ENCODE measurements at regions not wholly inside any gene's neighbourhood (a gene's known extent, or its start where the extent isn't known, plus 50 kb on each side); places are given as distances from the start of the nearest gene placed in this dataset.

- no peak for TF ChIP-seq CTCF (IDR thresholded peaks at IDR 0.05)
- TF ChIP-seq POLR2A (IDR thresholded peaks at IDR 0.05), result no peak
Measured at GRCh38 chr21:19420565-19420964, 1017.0 kb upstream of the TMPRSS15 start.
